Right cardiac atrium (tissue), 5 donors: ENCODE measurements at regions not wholly inside any gene's neighbourhood (a gene's known extent, or its start where the extent isn't known, plus 50 kb on each side); places are given as distances from the start of the nearest gene placed in this dataset.

Source experiments
- ATAC-seq, 2 donors: fragments of 200-7000 bp; cut with Tn5 transposase; one replicate each; pipeline versions ENCODE4 v1.8.0 to v1.9.1; 2020; ENCODE audit warnings: moderate library complexity in 2 of 2, mild to moderate bottlenecking in 1 of 2
- DNase-seq, 3 donors: peaks; one replicate each; pipeline ENCODE4 v3.0.0-alpha.2; 2020
- H3K27ac ChIP-seq: one replicate; pipeline ENCODE4 v1.5.1; 2013; ENCODE audit warnings: mild to moderate bottlenecking, low read length, control low read depth, moderate library complexity
- H3K27me3 ChIP-seq: one replicate; pipeline ENCODE4 v1.6.1; 2013; ENCODE audit not compliant: control insufficient read depth, insufficient read depth
- H3K4me1 ChIP-seq: one replicate; pipeline ENCODE4 v1.6.1; 2013; ENCODE audit warnings: low read length; ENCODE audit not compliant: control insufficient read depth, insufficient read depth
- H3K4me3 ChIP-seq: one replicate; pipeline ENCODE4 v1.5.1; 2013; ENCODE audit warnings: low read length, control low read depth
- H3K9me3 ChIP-seq: one replicate; pipeline ENCODE4 v1.6.1; 2013; ENCODE audit warnings: low read length; ENCODE audit not compliant: control insufficient read depth
- WGBS: extraction: QIAGEN DNeasy Blood & Tissue Kit; methylation state at CpG from one replicate; pipeline ENCODE4 v1.1.7; 2013; 5-methylcytosine and 5-hydroxymethylcytosine counted together
- intact Hi-C, 4 donors: fragments of 100-400 bp; cut with DNase I; formaldehyde crosslinking; loops; one replicate each; pipeline versions ENCODE4 v1.11.0 to v1.14.0; 2022 to 2023
- donor health status: healthy with polysubstance abuse.
- donor health status: DM: no; HTN: yes; CAD: no.
- donor health status: DM: no; HTN: no; CAD: no.
- donor health status: DM: no; HTN: yes; CAD: no; lungs with severe emphysema.
- donor health status: DM: yes; HTN: yes; CAD: no.

DNA sequence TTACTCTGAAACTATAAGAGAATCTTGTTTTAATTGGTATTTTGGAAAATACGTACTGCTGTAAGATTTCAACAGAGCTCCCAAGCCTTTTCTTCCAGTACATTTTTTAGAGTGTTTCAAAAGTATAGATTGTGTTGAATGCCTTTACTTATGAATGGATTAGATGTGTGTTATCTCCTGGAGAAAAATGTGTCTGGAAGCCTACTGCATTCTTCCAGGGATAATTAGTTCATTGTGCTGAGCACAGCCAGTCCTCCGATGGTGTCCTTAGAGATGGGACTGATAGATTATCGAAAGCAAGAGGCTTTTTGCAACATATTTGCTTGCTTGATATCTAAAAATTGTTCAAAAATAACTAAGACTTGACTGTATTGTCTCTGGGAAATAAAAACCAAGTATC, 114.2 kb downstream of the PLEKHG1 start:
- ATAC-seq (no peak), DNase-seq (no peak)
- intact Hi-C loops, result no loop called here
- Histone ChIP-seq H3K9me3 (no peaks in the 10 kb centered on the region), H3K27me3 (no peaks in the 10 kb centered on the region), H3K27ac (no peak overlapping the region), H3K4me1 (peaks cover 2% of the 10 kb centered on the region), H3K4me3 (no peak overlapping the region)
- 33% methylated on average over 3 of the region's 3 CpGs for WGBS

- WGBS, result 91% methylated on average over 7 of the region's 7 CpGs
- intact Hi-C loops, result no loop called here
- no peak overlapping the region for H3K4me3 ChIP-seq
- peaks cover 2% of the 10 kb centered on the region for H3K4me1 ChIP-seq
- no peak overlapping the region for H3K27ac ChIP-seq
- DNase-seq, result no peak
- no peaks in the 10 kb centered on the region for H3K9me3 ChIP-seq
- no peaks in the 10 kb centered on the region for H3K27me3 ChIP-seq
- no peak for ATAC-seq
Observed at GRCh38 chr6:150715133-150715532, 115.4 kb downstream of the PLEKHG1 start.

GRCh38 chr6:150717419-150717818, 117.7 kb downstream of the PLEKHG1 start:
- DNase-seq (no peak), ATAC-seq (no peak)
- intact Hi-C loops, result no loop called here
- 83% methylated on average over 8 of the region's 8 CpGs for WGBS
- Histone ChIP-seq H3K4me3 (no peak overlapping the region), H3K9me3 (no peaks in the 10 kb centered on the region), H3K27ac (no peak overlapping the region), H3K4me1 (peaks cover 2% of the 10 kb centered on the region), H3K27me3 (no peaks in the 10 kb centered on the region)

DNA sequence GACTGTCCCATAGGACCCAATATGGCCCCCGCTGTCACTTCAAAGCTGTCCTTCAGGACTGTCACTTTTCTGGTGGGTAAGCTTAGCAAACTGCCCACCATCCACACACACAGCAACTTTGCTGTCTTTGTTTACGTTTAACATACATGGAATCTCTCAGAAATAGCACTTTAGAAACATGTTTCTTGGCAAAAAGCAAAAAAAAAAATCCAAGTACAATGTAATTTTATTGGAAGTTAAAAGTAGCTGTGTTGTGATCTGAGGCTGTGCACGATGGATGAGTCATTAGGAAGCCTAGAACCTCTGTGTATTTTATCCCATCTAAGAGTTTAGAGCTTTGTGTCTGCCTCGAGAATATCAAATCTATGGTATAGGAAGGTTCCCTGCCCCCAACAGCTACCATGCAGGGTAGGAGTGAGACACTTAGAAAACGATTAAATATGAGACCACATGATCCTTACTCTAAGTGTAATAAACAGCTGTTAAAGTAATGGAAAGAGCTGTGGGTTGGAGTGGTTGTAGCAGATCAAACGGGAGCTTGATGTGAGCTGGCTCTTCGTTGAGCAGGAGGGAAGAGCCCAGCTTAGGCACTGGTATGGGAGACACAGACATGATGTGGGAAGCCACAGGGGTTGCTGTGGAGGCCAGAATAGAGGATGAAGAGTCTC, 119.5 kb downstream of the PLEKHG1 start:
- H3K4me3 ChIP-seq, result no peak overlapping the region
- no peaks in the 10 kb centered on the region for H3K27me3 ChIP-seq
- H3K9me3 ChIP-seq, result no peaks in the 10 kb centered on the region
- no peak for DNase-seq
- peaks cover 3% of the 10 kb centered on the region for H3K4me1 ChIP-seq
- intact Hi-C loops, result no loop called here
- WGBS, result 71% methylated on average over 7 of the region's 7 CpGs
- no peak overlapping the region for H3K27ac ChIP-seq
- ATAC-seq, result no peak

GRCh38 chr6:150719831-150720230, 120.1 kb downstream of the PLEKHG1 start:
- Histone ChIP-seq H3K27me3 (no peaks in the 10 kb centered on the region), H3K4me1 (peaks cover 3% of the 10 kb centered on the region), H3K4me3 (no peak overlapping the region), H3K27ac (no peak overlapping the region), H3K9me3 (no peaks in the 10 kb centered on the region)
- 48% methylated on average over 1 of the region's 1 CpG for WGBS
- DNase-seq (no peak), ATAC-seq (no peak)
- intact Hi-C loops, result no loop called here

DNA sequence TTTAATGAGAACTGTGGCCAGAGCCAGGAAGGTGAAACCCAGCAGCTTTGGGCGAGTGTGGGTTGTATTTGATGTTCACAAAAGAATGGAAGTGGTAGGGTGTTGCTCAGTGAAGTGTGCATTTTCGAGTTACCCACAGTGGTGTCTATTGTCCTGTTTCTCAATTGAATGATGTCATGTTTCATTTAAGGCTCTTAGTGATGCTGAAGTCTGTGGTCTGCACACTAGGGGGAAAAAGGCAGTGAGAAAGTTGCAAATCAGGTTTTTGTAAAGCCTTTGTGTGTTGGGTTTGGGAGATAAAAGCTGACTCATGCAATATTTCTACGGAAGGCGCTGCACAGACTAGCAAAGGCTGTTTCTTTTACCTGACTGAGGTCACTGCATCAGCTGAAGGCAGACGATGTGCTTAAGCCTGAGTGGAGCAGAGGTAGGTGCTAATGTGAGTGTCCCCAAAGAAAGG, 121.1 kb downstream of the PLEKHG1 start:
- H3K4me1 ChIP-seq, result peaks cover 3% of the 10 kb centered on the region
- H3K9me3 ChIP-seq, result no peaks in the 10 kb centered on the region
- ATAC-seq (peak in 1 of 2 donors; percentile 69), DNase-seq (no peak)
- no peak overlapping the region for H3K4me3 ChIP-seq
- intact Hi-C loops, result no loop called here
- WGBS, result 41% methylated on average over 5 of the region's 5 CpGs
- no peaks in the 10 kb centered on the region for H3K27me3 ChIP-seq
- H3K27ac ChIP-seq, result no peak overlapping the region

DNA sequence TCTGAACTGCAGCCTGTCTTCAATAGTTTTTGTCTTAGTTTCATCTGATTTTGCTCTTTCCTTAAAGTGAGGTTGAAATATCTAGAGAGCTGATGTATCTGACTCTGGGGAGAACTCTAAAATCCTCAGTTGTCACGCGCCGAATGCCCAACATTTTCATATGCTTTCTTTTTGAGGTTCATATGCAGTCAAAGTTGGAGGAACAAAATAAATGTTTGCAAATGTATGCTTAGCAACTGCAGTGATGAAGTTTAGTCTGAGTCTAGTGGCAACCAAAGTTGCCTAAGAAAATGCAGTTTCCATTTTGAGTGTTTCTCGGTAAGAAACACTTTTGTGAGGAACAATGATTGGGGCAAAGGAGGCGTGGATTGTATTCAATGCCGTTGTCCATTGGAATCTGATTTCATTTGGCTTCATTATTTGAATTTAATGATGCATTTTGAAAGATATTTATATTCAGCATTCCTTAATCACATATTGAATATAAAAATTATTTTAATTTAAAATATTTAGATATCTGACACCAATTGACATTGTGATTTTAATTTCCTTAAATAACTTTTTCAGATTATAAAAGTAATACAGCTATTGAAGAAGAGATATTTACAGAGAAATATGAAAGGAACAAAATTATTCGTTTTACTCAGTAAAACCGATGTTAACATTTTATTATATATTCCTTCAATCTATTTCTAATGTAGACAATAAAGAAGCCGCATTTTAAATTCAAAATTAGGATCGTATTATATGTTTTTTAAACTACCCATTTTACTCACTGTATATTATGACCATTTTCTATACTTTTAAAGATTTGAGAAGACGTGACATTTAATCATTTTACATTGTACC, 122.0 kb downstream of the PLEKHG1 start:
- H3K27me3 ChIP-seq, result no peaks in the 10 kb centered on the region
- H3K4me3 ChIP-seq, result no peak overlapping the region
- DNase-seq (no peak), ATAC-seq (no peak)
- no peaks in the 10 kb centered on the region for H3K9me3 ChIP-seq
- WGBS, result 90% methylated on average over 11 of the region's 11 CpGs
- no peak overlapping the region for H3K27ac ChIP-seq
- H3K4me1 ChIP-seq, result peaks cover 3% of the 10 kb centered on the region
- intact Hi-C loops, result no loop called here

- intact Hi-C loops, result no loop called here
Observed at GRCh38 chr6:150722614-150723344, 123.1 kb downstream of the PLEKHG1 start.

GRCh38 chr6:150723345-150723658, 123.6 kb downstream of the PLEKHG1 start:
- H3K9me3 ChIP-seq, result no peaks in the 10 kb centered on the region
- H3K27ac ChIP-seq, result no peak overlapping the region
- DNase-seq, result no peak
- H3K27me3 ChIP-seq, result no peaks in the 10 kb centered on the region
- peaks cover 3% of the 10 kb centered on the region for H3K4me1 ChIP-seq
- no peak overlapping the region for H3K4me3 ChIP-seq
- ATAC-seq, result no peak
- intact Hi-C loops, result no loop called here

More at GRCh38 chr6:150722614-150723344, 123.1 kb downstream of the PLEKHG1 start:
- Histone ChIP-seq H3K4me1 (peaks cover 3% of the 10 kb centered on the region), H3K9me3 (no peaks in the 10 kb centered on the region), H3K4me3 (no peak overlapping the region), H3K27ac (no peak overlapping the region), H3K27me3 (no peaks in the 10 kb centered on the region)
- WGBS, result 76% methylated on average over 9 of the region's 9 CpGs
- ATAC-seq (no peak), DNase-seq (no peak)

- H3K4me3 ChIP-seq, result no peak overlapping the region
- H3K9me3 ChIP-seq, result no peaks in the 10 kb centered on the region
- ATAC-seq (no peak), DNase-seq (no peak)
- H3K4me1 ChIP-seq, result peaks cover 3% of the 10 kb centered on the region
- WGBS, result 87% methylated on average over 2 of the region's 2 CpGs
- H3K27me3 ChIP-seq, result no peaks in the 10 kb centered on the region
- H3K27ac ChIP-seq, result no peak overlapping the region
- intact Hi-C loops, result no loop called here
Observed at GRCh38 chr6:150723857-150724256, 124.2 kb downstream of the PLEKHG1 start.

DNA sequence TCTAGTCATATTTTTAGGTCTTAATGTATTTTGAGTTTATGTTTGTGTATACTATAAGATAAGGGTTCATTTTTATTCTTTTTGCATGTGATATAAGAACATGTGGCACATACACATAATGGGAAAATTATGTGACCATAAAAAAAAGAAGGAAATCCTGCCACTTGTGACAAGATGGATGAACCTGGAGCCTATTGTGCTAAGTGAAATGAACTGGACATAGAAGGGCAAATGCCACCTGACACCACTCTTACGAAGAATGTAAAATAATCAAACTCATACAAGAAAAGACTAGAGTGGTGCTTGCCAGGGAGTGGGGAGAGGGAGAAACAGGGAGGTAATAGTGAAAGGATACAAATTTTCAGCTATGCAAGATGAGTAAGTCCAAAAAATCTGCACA, 126.1 kb downstream of the PLEKHG1 start:
- Histone ChIP-seq H3K27me3 (no peaks in the 10 kb centered on the region), H3K9me3 (no peaks in the 10 kb centered on the region), H3K4me1 (peaks cover 5% of the 10 kb centered on the region), H3K4me3 (no peak overlapping the region), H3K27ac (no peak overlapping the region)
- no peak for ATAC-seq
- DNase-seq, result no peak
- WGBS, result 87% methylated on average over 1 of the region's 1 CpG
- intact Hi-C loops, result no loop called here
